ENCODE measurements at regions not wholly inside any gene's neighbourhood (a gene's known extent, or its start where the extent isn't known, plus 50 kb on each side); places are given as distances from the start of the nearest gene placed in this dataset.

- Mint-ChIP-seq H3K9me3 (ENCODE audit: unreplicated experiment) (no peaks in the 10 kb centered on the region), H3K27me3 (ENCODE audit: insufficient read depth, unreplicated experiment) (peaks cover 7% of the 10 kb centered on the region), H3K4me3 (ENCODE audit: unreplicated experiment) (no peak overlapping the region), H3K4me1 (ENCODE audit: low read depth, unreplicated experiment) (no peaks in the 10 kb centered on the region), H3K36me3 (ENCODE audit: insufficient read depth, unreplicated experiment) (no peaks in the 10 kb centered on the region), H3K27ac (ENCODE audit: unreplicated experiment) (no peak overlapping the region)
- no peak for TF ChIP-seq CTCF (IDR thresholded peaks at IDR 0.05; ENCODE audit: insufficient read depth in 1 of 2, low read depth in 1 of 2, low read length in 1 of 2, severe bottlenecking in 1 of 2, unreplicated experiment in 1 of 2)
- POLR2A ChIA-PET, result no interaction called here
- no TSS peak for BruUV-seq (replicated peaks)
- DNase-seq, result no peak
- intact Hi-C loops (cut with micrococcal nuclease; ENCODE audit: unreplicated experiment), result no loop called here
- H3K27me3 ChIP-seq (replicated peaks; ENCODE audit: control insufficient read depth, insufficient read depth, low read length), result no peaks in the 10 kb centered on the region
- H3K4me3 ChIP-seq (ENCODE audit: low read depth, low read length), result no peak overlapping the region
- H3K4me1 ChIP-seq, result no peaks in the 10 kb centered on the region
- H3K9me3 ChIP-seq, result no peaks in the 10 kb centered on the region
- no peaks in the 10 kb centered on the region for H3K36me3 ChIP-seq (ENCODE audit: control insufficient read depth, insufficient read depth, low read length)
- CTCF ChIA-PET, result no interaction called here
Measured at GRCh38 chr15:96735632-96736240, 405.2 kb downstream of the NR2F2 start.

- Histone ChIP-seq H3K27me3 (replicated peaks; ENCODE audit: control insufficient read depth, insufficient read depth, low read length) (no peaks in the 10 kb centered on the region), H3K9me3 (no peaks in the 10 kb centered on the region), H3K4me3 (ENCODE audit: low read depth, low read length) (no peak overlapping the region), H3K4me1 (no peaks in the 10 kb centered on the region), H3K36me3 (ENCODE audit: control insufficient read depth, insufficient read depth, low read length) (no peaks in the 10 kb centered on the region)
- H3K9me3 Mint-ChIP-seq (ENCODE audit: unreplicated experiment), result no peaks in the 10 kb centered on the region
- intact Hi-C loops (cut with micrococcal nuclease; ENCODE audit: unreplicated experiment), result no loop called here
- TF ChIP-seq CTCF (IDR thresholded peaks at IDR 0.05; ENCODE audit: insufficient read depth in 1 of 2, low read depth in 1 of 2, low read length in 1 of 2, severe bottlenecking in 1 of 2, unreplicated experiment in 1 of 2), result no peak
- H3K27me3 Mint-ChIP-seq (ENCODE audit: insufficient read depth, unreplicated experiment), result peaks cover 7% of the 10 kb centered on the region
- DNase-seq, result no peak
- H3K36me3 Mint-ChIP-seq (ENCODE audit: insufficient read depth, unreplicated experiment), result no peaks in the 10 kb centered on the region
- no peak overlapping the region for H3K4me3 Mint-ChIP-seq (ENCODE audit: unreplicated experiment)
- H3K4me1 Mint-ChIP-seq (ENCODE audit: low read depth, unreplicated experiment), result no peaks in the 10 kb centered on the region
- no TSS peak for BruUV-seq (replicated peaks)
- H3K27ac Mint-ChIP-seq (ENCODE audit: unreplicated experiment), result no peak overlapping the region
- ChIA-PET POLR2A (no interaction called here), CTCF (no interaction called here)
Measured at GRCh38 chr15:96736384-96736783, 405.9 kb downstream of the NR2F2 start.

- H3K9me3 ChIP-seq, result no peaks in the 10 kb centered on the region
- CTCF ChIA-PET, result no interaction called here
- no peaks in the 10 kb centered on the region for H3K36me3 Mint-ChIP-seq (ENCODE audit: insufficient read depth, unreplicated experiment)
- TF ChIP-seq CTCF (IDR thresholded peaks at IDR 0.05; ENCODE audit: insufficient read depth in 1 of 2, low read depth in 1 of 2, low read length in 1 of 2, severe bottlenecking in 1 of 2, unreplicated experiment in 1 of 2), result no peak
- no peaks in the 10 kb centered on the region for H3K4me1 ChIP-seq
- no TSS peak for BruUV-seq (replicated peaks)
- no peaks in the 10 kb centered on the region for H3K27me3 ChIP-seq (replicated peaks; ENCODE audit: control insufficient read depth, insufficient read depth, low read length)
- H3K36me3 ChIP-seq (ENCODE audit: control insufficient read depth, insufficient read depth, low read length), result no peaks in the 10 kb centered on the region
- H3K4me3 Mint-ChIP-seq (ENCODE audit: unreplicated experiment), result no peak overlapping the region
- no peak overlapping the region for H3K4me3 ChIP-seq (ENCODE audit: low read depth, low read length)
- no peak overlapping the region for H3K27ac Mint-ChIP-seq (ENCODE audit: unreplicated experiment)
- intact Hi-C loops (cut with micrococcal nuclease; ENCODE audit: unreplicated experiment), result no loop called here
- H3K27me3 Mint-ChIP-seq (ENCODE audit: insufficient read depth, unreplicated experiment), result peaks cover 5% of the 10 kb centered on the region
- no peaks in the 10 kb centered on the region for H3K9me3 Mint-ChIP-seq (ENCODE audit: unreplicated experiment)
- POLR2A ChIA-PET, result no interaction called here
- no peak for DNase-seq
- no peaks in the 10 kb centered on the region for H3K4me1 Mint-ChIP-seq (ENCODE audit: low read depth, unreplicated experiment)
Measured at GRCh38 chr15:96737408-96737807, 406.9 kb downstream of the NR2F2 start.
